A673 (cell line): ENCODE measurements at regions not wholly inside any gene's neighbourhood (a gene's known extent, or its start where the extent isn't known, plus 50 kb on each side); places are given as distances from the start of the nearest gene placed in this dataset.

ENCODE experiments used
- BruUV-seq: library from RNA; stranded (reverse); fragments of 400-500 nt; replicated peaks from 2 replicates; lab custom pipeline; 2021; lab: Mats Ljungman, UMichigan
- CTCF ChIA-PET: fragments of 300-600 bp; sonication (Branson Sonifier 250); formaldehyde crosslinking; loops from one replicate; lab custom pipeline; 2022; ENCODE audit warnings: antibody characterized with exemption; lab: Charles Lee
- POLR2A ChIA-PET: fragments of 300-600 bp; sonication (Branson Sonifier 250); formaldehyde crosslinking; loops from one replicate; lab custom pipeline; 2022; ENCODE audit warnings: antibody characterized with exemption; ENCODE audit not compliant: low non-redundant PET; lab: Charles Lee
- DNase-seq: peaks from one replicate; pipeline ENCODE4 v3.0.0-alpha.2; 2015; ENCODE audit warnings: low spot score
- H3K27ac ChIP-seq: fragments of 200-600 bp; sonication (generic); 2 replicates; pipeline ENCODE4 v1.5.1; 2016; ENCODE audit warnings: mixed run types, low read depth, mild to moderate bottlenecking, mixed read lengths, antibody characterized with exemption, low read length; ENCODE audit not compliant: poor library complexity, severe bottlenecking
- H3K27me3 ChIP-seq: fragments of 200-600 bp; sonication (generic); replicated peaks from 2 replicates; pipeline ENCODE4 v1.6.1; 2017; ENCODE audit warnings: mixed run types, low read depth, mild to moderate bottlenecking, mixed read lengths, antibody characterized with exemption, low read length; ENCODE audit not compliant: insufficient read depth, poor library complexity
- H3K36me3 ChIP-seq: fragments of 200-600 bp; sonication (generic); 2 replicates; pipeline ENCODE4 v1.6.1; 2016; ENCODE audit warnings: mixed run types, mild to moderate bottlenecking, mixed read lengths, antibody characterized with exemption, low read length; ENCODE audit not compliant: insufficient read depth, poor library complexity, severe bottlenecking
- H3K4me1 ChIP-seq: fragments of 200-600 bp; sonication (generic); 2 replicates; pipeline ENCODE4 v1.6.1; 2017; ENCODE audit warnings: mixed run types, mild to moderate bottlenecking, mixed read lengths, antibody characterized with exemption, low read length; ENCODE audit not compliant: insufficient read depth, poor library complexity, severe bottlenecking
- H3K4me3 ChIP-seq: fragments of 200-600 bp; sonication (generic); 2 replicates; pipeline ENCODE4 v1.5.1; 2016; ENCODE audit warnings: low read depth, mixed run types, mild to moderate bottlenecking, mixed read lengths, low read length; ENCODE audit not compliant: poor library complexity, severe bottlenecking
- H3K9me3 ChIP-seq: fragments of 200-600 bp; sonication (generic); 2 replicates; pipeline ENCODE4 v1.6.1; 2016; ENCODE audit warnings: mixed run types, low read depth, mild to moderate bottlenecking, mixed read lengths, antibody characterized with exemption, low read length; ENCODE audit not compliant: poor library complexity, severe bottlenecking
- CTCF ChIP-seq: fragments of 300-800, 200-600 bp; sonication (generic); conservative IDR thresholded peaks from 2 replicates; pipeline ENCODE4 v1.5.1; 2017; ENCODE audit warnings: low read depth, mild to moderate bottlenecking, antibody characterized with exemption, low read length, moderate library complexity, mixed read lengths
- EZH2 ChIP-seq: fragments of 200-600 bp; sonication (generic); IDR thresholded peaks from 2 replicates; pipeline ENCODE4 v1.6.1; 2017; ENCODE audit warnings: borderline replicate concordance, low read depth, mild to moderate bottlenecking, mixed read lengths, antibody characterized with exemption, low read length; ENCODE audit not compliant: poor library complexity, severe bottlenecking
- intact Hi-C: fragments of 100-400 bp; cut with micrococcal nuclease; formaldehyde crosslinking; loops from one replicate; pipeline ENCODE4 v1.10.0; 2022; ENCODE audit not compliant: unreplicated experiment

GRCh38 chr2:183868707-183869106 is 729.6 kb upstream of the ZNF804A start:
- Histone ChIP-seq H3K9me3 (no peaks in the 10 kb centered on the region), H3K27me3 (no peaks in the 10 kb centered on the region), H3K27ac (no peak overlapping the region), H3K4me3 (no peak overlapping the region), H3K4me1 (peaks cover 7% of the 10 kb centered on the region), H3K36me3 (no peaks in the 10 kb centered on the region)
- peak; percentile 46 for DNase-seq
- TF ChIP-seq EZH2 (no peak), CTCF (no peak)
- intact Hi-C loops, result loop anchor here (10.0 kb wide), 1 partner anchor 624 kb away; no protein-coding TSS in a partner anchor
- POLR2A ChIA-PET, result no interaction called here
- no TSS peak for BruUV-seq
- CTCF ChIA-PET, result no interaction called here

DNA sequence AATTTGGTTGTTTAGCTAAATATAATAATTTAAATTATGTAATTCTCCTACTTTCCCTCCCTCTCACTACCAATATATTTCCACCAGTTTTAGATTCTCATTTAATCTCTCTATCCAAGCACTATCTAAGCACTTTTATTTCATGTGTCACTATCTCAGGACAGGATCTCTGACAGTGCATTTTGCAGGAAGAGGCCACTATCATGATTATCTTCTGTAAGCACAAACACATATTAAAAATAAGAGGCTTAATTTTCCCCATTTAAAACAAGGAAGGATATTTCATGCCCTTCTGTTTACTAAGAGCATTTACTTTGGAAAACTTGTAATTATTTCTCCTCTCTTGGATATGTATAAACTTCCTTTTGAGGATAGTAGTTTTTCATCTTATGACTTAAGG is 726.2 kb upstream of the ZNF804A start:
- Histone ChIP-seq H3K27ac (no peak overlapping the region), H3K9me3 (no peaks in the 10 kb centered on the region), H3K36me3 (no peaks in the 10 kb centered on the region), H3K27me3 (no peaks in the 10 kb centered on the region), H3K4me3 (no peak overlapping the region), H3K4me1 (peaks cover 7% of the 10 kb centered on the region)
- BruUV-seq, result no TSS peak
- intact Hi-C loops, result no loop called here
- TF ChIP-seq CTCF, result no peak
- DNase-seq, result no peak
- CTCF ChIA-PET, result no interaction called here
- POLR2A ChIA-PET, result no interaction called here

DNA sequence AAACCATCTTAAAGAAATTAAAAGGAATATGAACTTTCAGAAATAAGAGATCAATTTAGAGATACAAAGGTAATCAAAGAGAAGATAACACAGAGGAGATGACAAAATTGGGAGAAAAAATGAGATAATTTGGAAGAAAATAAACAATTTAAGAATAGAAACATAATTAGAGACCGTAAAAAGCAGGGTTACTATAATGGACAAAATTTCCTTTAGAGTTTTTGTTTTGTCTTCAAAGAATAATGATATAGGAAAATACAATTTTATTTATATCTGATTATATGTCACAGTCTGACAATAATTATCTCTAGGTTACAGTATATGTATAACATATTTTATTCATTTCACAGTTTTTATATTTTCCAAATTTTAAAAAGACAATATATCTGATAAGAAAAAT is 716.4 kb upstream of the ZNF804A start:
- CTCF ChIA-PET, result no interaction called here
- Histone ChIP-seq H3K4me1 (no peaks in the 10 kb centered on the region), H3K27ac (no peak overlapping the region), H3K36me3 (no peaks in the 10 kb centered on the region), H3K9me3 (no peaks in the 10 kb centered on the region), H3K4me3 (no peak overlapping the region), H3K27me3 (no peaks in the 10 kb centered on the region)
- POLR2A ChIA-PET, result no interaction called here
- no peak for DNase-seq
- BruUV-seq, result no TSS peak
- TF ChIP-seq EZH2 (no peak), CTCF (no peak)
- intact Hi-C loops, result no loop called here
